Kasumi-1 (cell line): ENCODE measurements at regions not wholly inside any gene's neighbourhood (a gene's known extent, or its start where the extent isn't known, plus 50 kb on each side); places are given as distances from the start of the nearest gene placed in this dataset.

Experiments
- DNase-seq, 2 experiments: peaks; one replicate each; lab custom pipeline; 2025; lab: John Stamatoyannopoulos, UW

DNA sequence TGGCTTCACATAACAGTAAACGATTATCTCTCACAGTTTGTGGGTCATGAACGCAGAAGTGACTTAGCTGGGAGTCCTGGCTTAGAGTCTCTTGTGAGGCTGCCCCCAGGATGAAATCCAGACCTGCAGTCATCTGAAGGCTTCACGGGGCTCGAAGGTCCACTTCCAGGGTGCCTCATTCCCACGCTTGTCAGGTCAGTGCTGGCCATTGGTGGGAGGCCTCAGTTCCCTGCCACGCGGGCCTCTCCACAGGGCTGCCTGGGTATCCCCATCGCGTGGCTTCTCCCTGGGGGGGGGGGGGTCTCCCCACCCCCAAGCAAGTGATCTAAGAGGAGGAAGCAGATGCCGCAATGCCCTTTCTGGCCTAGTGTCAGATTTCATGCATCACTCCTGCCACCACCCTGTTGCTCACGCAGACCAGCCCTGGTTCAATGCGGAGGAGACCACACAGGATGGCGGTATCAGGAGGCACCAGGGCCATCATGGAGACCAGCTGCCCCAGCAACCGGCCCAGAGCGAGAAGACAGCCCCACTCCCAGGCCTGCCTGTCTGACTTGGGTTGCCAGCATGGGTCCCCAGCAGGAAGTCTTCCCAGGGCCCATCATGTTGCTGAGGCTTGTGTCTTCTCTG lies 77.3 kb upstream of the CDH5 start:
- DNase-seq, result no peak

DNA sequence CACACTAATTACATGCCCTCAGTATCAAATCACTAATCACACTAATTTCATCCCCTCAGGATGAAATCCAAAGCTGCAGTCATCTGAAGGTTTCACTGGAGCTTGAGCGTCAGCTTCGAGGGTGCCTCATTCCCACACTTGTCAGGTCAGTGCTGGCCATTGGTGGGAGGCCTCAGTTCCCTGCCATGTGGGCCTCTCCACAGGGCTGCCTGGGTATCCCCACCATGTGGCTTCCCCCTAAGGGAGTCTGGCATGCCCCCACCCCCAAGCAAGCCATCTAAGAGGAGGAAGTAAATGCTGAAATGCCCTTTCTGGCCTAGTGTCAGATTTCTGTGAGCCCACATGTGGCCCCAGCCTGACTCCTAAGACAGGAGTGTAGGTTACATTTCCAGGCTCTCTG lies 78.6 kb upstream of the CDH5 start:
- no peak for DNase-seq

DNA sequence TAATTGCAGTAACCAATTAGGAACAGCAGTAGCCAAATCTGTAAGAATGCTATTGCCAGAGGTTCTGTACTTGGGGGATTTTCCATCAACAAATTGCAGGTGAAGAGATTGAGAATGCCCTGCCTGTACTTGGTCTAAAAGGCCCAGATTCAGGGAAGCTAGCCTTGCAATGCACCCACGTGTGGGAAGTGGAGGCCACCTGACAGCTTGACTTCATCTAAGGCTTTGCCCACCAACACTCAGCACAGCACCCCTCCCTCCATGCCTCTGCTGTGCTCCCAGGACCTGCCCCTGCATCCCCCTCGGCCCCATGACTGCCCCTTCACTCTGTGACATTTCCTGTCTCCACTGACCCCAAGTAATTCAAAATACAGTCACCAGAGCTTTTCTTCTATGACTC lies 79.1 kb upstream of the CDH5 start:
- no peak for DNase-seq

DNA sequence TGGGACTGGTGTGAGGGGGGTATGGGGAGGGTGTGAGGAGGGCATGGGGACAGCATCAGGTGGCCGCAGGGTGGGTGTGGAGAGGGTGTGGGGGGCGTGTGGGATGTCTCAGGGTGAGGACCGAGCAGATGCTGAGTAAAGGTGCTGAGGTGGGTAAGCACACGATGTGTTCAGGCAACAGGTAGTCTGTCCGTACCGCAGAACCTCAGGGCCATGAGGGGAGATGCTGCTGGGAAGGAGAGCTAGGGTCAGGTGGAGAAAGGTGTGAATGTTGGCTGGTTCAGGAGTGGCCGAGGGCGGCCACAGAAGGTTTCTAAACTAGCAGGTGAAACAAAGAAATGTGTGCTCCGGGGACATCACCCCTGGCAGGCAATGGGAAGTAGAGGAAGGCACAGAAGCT lies 80.0 kb upstream of the CDH5 start:
- no peak for DNase-seq

DNA sequence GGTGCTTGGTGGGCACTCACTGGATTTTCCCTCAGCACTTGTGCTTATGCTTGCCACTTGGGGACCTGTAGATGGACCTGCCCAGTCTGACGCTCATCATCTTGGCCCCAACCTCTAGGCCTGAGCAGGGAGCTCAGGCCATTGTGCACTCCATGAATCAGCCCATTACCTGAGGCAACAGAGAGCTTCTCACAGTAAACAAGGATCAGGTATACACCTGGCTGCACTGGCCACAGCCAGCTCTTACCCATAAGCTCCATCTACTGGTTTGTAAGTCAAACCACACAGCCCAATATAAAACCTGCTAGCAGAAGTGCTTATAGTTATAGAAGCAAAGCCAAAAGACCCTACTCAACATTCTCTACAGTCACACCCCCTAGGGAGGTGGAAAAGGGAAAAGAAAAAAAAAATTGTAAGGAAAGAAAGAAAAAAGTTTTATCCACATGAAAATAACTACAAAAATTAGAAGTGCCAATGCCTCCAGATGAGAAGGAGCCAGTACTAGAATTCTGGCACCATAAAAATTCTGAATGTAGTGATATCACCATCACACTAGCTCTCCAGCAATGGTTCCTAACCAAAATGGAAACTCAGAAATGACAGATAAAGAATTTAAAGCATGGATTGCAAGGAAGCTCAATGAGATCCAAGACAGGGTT lies 87.8 kb upstream of the CDH5 start:
- no peak for DNase-seq

DNA sequence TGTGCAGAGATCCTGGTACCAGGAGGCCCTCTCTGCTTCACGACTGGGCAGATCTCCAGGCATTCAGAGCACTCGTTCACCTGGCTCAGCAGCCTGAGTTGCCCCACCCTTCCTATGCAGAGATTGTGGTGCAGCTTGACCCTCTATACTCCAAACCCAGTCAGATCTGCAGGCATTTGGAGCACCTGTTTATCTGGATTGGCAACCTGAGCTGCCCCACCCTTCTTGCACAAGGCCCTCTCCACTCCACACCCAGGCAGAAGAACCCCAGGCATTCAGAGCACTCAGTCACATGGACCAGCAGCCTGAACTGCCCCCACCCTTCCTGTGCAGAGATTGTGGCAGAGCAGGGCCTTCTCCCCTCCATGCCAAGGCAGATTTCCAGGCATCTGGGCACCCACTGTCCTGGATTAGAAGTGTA lies 88.4 kb upstream of the CDH5 start:
- no peak for DNase-seq

DNA sequence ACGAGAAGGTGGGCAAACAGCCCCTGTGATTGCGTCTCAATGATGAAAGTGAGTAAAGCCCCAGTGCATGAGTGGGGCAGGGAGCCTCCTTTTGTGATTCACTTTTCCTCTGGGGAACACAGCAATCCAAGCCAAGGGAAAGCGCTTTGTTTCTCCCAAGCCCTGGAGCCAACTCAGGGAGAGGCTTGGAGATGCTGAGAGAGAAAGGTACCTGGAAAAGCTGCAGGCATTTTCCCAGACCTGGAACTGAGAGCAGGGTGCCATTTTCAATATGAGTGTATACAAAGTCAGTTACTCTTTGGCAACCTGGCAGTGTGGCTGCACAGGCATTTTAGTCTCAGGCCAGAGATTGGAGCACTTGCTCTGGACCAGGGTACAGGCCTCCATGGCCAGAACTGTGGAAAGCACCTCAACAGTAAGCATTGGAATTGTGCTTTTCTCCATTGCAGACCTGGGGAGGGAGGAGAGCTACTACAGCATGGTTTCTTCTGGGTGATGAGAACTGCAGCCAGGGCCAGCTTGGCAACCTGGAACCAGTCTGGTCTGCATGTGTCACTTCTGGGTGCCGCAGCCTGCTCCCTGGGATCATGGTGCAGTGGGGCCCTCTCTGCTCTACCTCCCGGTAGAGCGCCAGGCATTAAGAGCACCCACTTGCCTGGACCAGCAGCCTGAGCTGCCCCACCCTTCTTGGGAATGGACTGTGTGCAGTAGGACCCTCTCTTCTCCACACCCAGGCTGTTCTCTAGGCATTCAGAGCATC lies 89.0 kb upstream of the CDH5 start:
- DNase-seq, result no peak

DNA sequence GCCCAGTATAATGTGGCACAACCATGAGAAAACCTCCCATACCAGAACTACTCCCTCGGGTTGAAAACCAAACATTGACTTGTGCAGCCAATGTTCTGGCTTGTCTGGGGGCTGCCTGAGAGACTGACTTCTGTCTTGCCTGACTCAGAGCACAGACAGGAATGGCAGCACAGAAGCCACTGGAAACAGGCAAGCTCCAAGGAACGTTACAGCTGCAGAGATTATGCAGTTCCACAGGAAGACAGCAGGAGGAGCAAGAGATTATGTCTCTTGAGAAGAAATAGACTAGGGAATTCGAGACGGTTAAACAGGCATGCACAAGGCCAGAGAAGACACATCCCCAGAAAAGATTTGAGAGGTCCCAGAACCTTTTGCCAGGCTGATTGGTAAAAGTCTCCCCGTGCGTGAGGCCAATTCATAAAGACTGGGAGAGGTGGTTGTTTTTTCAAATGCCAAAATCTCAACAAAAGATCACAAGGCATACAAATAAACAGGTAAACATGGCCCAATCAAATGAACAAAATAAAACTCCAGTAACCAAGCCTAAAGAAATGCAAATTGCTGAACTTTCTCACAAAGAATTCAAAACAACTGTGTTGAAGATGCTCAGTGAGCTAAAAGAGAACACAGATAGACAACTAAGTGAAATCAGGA lies 90.6 kb upstream of the CDH5 start:
- peak; percentile 59 to 72 for DNase-seq

DNA sequence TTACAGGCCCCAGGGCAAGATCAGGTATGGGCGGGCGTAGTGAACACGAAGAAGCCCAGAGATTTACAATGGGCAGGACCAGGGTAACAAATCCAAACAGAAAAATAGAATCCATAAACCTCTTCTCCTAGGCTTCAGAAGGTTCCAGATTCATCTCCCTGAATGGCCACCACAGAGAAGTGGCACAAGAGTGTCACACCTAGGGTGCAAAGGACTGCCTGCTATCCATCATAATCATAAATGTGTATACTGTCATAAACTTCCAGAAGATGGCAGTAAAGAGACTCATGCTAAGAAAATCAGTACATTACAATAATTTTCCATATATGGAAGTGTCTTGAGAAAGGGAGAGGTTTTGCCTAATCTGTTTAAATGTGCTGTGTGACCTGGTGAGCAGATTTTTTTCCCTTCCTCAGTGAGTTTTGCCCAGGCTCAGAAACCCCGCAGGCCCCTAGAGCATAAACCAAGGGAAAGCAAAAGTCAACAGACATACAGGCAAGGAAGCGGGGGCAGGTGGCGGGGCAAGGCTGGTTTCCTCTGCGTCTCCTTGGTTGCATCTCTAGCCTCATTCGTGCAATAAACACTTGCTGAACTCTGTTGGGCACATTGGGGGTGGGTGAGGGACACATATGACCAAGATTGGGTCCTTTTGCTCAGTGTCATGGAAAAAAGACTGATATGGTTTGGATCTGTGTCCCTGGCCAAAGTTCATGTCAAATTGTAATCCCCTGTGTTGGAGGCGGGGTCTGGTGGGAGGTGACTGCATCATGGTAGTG lies 92.0 kb upstream of the CDH5 start:
- DNase-seq, result peak; percentile 59

DNA sequence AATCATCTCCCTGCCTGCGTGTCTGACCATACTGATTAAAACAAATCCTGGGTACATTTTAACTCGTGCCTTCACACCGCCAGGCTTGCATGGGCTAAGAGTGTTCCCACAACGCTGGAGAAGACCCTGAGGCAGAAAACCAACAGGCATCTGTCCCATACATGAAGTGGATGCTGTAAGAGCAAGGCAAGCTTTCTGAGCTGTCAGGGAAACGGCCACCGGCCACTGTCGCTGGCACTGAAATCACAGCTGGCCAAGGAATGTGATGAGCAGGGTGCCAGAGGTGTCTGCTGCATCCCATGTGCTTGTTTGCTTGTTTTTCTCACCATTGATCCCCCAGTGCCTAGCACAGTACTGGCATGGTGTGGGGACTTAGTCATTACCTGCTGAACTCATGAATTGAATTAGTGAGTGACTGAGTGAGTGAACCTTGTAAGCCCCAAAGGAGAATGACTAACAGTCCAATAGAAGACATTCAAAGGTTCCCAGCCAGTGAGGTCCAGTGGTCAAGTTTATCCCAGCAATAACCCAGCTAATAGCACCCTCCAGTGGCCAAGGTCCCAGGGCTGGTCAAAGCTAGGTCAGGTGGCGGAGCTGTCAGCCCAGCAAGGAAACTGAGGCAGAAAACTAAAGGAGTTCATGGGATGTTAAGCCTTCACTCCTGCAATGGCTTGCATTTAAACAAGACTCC lies 92.7 kb upstream of the CDH5 start:
- no peak for DNase-seq

DNA sequence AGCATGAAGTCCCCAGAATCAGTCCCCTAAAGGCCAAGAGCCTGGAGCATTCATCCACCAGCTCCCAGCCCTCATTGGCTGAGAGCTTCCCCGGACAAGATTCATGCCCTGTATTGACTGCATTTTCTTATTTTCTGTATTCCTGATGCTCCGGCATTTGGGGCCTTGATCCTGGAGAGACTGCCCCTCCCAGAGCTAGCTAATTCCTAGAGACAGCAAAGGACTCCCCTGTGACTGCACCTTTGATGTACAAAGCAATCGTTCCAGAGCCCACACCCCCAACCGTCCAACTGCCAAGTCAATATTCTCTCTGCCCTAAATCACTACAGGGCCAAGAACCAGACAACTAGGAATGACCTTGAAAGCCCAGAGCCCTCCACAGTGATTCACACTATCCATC lies 93.4 kb upstream of the CDH5 start:
- no peak for DNase-seq

DNA sequence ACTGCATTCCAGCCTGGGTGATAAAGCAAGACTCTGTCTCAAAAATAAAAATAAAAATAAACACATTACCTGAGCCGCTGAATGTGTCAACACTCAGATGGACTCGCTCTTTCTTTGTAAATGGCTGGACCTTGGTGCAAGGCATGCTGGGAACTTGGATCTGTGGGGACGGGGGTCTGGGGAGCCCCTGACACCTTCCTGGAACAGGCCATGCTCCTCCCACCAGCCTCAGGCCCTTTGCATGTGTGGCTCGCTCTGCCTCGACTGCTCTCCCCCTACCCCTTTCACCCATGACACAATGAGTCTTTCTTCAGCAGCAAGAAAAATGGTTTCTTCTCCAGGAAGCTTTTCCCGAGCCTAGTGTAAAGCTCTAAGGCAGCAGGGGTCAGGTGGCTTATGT lies 94.0 kb upstream of the CDH5 start:
- DNase-seq, result no peak

DNA sequence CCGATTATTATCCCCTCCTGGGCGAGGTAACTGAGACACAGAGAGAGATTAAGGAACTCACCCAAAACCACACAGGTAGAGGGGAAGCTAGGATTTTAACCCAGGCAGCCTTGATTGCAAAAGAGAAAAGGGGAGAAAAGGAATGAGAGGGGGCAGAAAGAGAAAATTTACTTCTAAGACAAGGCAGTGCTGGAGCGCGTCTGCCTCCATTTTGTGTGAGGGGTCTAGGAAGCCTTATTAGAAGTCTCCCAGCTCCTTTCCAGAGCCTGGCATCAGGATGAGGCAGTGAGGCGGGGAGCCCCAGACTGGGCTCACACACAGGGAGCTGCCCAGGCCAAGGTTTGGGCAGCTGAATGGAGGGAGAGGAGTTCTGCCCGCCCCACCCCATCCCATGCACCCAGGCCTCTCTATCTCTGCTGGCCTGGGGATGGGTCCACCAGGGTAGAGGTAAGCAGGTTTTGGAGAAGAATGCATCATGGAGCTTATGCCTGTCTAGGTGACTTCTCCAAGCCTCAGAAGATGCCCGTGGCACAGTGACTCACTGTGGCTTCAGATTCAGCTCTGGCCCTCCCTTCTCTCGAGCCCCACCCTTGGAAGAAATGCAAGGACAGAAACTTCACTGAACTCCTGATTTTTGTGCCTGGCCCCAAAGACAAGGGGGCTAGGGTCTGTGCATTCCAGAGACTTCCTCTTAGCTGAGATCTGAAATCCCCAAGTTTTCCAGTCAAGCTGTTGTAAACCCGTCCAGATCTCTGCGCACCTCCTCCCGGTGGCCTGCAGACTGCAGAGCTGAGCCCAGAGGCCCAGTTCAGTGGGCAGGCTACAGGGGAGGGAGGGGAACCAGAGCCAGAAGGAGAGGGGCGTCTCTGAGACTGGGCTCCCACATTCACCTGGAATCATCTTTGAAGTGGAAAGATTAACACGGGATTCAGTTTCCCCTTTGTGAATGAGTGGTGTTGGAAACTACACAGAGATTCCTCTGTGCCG lies 95.1 kb upstream of the CDH5 start:
- DNase-seq, result no peak

DNA sequence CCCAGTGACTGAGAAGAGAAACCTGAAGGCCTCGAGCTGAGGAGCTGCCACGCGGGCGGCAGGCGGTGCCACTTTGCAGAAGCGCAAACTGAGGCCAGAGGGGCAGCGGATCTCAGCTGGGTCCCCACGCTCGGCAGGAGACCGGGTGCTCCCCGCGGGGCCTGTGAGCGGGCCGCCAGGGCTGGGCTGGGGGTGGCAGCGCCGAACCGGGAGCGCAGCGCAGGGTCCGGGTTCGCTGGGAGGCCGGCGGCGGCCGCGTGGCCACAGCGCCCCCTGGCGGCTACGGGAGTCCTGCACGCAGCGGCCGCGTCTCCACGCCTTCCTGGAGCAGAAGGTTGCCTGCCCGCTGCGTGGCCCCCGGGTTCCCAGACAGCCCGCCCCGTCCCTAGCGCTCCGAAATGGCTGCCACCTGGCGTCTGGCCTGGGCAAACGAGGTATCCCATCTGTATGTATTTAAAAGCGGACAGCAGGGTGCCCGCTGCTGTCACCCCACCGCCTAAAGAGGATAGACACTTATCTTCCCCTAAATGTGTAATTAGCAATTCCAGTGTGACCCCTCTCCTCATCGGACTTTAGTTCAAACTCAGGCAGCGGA lies 96.1 kb upstream of the CDH5 start:
- DNase-seq, result peak; percentile 64

DNA sequence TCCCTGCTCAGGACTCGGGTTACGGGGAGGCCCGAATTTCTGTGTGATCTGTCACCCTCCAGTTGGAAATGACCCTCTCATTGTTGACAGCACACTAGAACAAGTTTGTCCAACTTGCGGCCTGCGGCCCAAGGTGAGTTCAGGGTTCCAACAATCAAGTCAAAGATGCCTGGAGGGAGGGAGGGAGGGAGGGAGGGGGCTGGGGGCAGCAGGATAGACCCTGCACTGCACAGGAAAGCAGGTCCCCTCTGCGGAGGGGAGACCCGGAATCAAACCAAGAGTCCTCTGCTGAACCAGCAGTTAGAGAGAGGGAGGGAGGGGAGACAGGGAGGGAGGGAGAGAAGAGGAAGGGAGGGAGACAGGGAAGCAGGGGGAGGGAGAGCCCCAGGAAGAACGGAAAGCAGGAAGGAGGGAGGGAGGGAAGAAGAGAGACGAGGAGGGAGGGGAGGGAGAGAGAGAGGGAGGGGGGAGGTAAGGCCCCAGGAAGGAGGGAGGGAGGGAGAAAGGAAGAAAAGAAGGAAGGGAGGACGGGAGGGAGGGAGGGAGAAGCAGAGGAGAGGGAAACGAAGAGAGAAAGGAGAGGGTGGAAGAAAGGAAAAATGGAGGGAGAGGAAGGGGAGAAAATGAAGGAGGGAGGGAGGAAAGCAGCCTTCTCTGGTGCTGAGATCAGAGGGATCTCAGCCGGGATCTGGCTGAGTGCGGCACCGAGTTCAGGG lies 96.7 kb upstream of the CDH5 start:
- no peak for DNase-seq

DNA sequence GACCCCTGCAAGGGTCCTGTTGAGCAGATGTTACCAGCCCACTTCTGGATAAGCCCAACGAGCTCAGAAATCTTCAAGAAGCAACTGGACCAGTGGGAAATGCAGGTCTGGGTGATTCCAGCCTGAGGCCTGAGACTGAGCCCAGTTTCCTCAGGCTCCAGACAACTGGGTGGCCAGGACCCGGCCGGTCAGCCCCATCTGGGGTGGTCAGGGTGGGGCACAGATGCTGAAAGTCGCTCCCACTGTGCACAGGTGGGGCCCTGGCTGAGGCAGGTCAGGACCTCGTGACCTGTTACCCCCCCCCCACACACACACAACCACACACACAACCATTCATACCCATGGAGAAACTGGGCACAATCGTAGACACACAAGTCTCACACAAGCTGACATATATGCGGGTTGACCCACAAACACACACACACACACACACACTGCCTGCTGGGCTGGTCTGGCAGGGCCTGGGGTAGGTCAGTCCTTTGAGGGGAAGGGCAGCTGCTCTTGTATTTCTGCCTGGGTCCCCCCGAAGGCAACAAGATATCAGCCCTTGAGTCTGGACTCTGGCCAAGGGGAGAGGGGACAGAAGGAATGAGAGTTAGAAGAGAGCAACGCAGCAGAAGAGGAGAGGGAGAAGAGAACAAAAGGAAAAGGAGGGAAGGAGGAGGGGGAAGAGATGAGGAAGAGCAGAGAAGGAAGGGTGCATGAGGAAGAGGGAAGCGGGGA lies 99.0 kb upstream of the CDH5 start:
- no peak for DNase-seq

DNA sequence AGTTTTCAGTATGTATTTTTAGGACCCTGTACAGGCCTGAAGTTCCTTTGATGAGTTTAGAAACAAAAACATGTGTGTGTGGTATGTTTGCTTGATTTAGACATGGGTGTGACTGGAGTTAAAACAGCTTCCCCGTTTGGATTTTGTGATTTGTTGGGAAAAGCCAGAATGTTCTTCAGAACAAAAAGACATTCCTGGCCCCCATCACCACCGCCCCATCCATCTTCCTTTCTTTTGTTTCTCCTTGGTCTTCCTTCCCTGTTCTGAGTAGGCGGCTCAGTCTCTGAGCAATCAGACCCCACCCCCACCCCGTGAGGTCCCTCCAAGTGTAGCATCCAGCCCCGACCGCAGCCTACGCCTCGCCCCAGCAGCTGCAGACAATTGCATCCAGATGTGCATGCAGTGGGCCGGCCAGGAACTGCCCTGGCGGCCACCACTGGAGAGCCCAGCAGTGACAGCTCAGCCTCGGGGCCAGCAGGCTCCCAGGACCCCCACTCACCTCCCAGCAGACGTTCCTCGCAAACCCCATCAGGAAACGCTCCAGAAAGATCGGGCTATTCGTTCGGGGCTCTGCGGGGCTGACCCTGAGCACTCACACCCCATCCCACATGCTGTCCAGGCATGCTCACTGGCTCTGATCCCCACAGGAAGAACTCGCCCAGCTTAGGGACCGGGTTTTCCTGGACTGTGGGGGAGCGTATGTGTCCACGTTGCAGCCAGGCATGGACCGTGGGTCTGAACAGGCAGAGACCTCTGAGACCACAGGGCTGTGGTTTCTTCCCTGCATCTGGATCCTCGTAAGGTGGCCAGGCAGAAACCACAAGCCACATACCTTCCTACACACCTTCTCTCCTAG lies 99.8 kb upstream of the CDH5 start:
- no peak for DNase-seq
